ENCODE measurements at regions not wholly inside any gene's neighbourhood (a gene's known extent, or its start where the extent isn't known, plus 50 kb on each side); places are given as distances from the start of the nearest gene placed in this dataset.

DNA sequence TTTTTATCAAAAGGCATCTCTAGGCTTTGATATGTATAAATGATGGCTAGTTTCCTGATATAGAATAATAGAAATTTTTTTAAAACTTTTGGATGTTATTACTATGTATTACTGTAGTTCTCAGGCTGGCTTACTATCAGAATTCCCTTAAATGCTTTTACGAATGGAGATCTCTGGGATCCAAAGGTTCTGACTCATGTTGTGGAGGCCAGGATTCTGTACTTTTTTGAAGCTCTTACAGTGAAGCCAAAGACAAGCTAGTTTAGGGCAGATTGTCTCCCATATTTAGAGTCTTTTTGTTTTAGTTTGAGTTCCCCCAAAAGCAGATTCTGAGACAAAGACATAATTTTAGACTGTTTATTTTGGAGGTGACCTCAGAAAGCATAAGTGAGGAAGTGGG is 265.9 kb upstream of the SESN3 start:
- Mint-ChIP-seq H3K36me3 (no peaks in the 10 kb centered on the region), H3K9me3 (peaks cover 21% of the 10 kb centered on the region), H3K27me3 (ENCODE audit: low read depth) (no peaks in the 10 kb centered on the region), H3K27ac (no peak overlapping the region), H3K4me1 (peaks cover 23% of the 10 kb centered on the region), H3K4me3 (no peak overlapping the region)
- no peak for TF ChIP-seq CTCF (IDR thresholded peaks at IDR 0.05; ENCODE audit: unreplicated experiment)
- no peak for DNase-seq (ENCODE audit: low spot score in 2 of 2, unreplicated experiment in 2 of 2)

GRCh38 chr11:95495706-95496105 is 264.7 kb upstream of the SESN3 start:
- H3K4me3 Mint-ChIP-seq, result no peak overlapping the region
- DNase-seq (ENCODE audit: low spot score in 2 of 2, unreplicated experiment in 2 of 2), result no peak
- H3K9me3 Mint-ChIP-seq, result peaks cover 33% of the 10 kb centered on the region
- no peaks in the 10 kb centered on the region for H3K36me3 Mint-ChIP-seq
- H3K27me3 Mint-ChIP-seq (ENCODE audit: low read depth), result no peaks in the 10 kb centered on the region
- H3K4me1 Mint-ChIP-seq, result peaks cover 23% of the 10 kb centered on the region
- H3K27ac Mint-ChIP-seq, result no peak overlapping the region
- TF ChIP-seq CTCF (IDR thresholded peaks at IDR 0.05; ENCODE audit: unreplicated experiment), result no peak

DNA sequence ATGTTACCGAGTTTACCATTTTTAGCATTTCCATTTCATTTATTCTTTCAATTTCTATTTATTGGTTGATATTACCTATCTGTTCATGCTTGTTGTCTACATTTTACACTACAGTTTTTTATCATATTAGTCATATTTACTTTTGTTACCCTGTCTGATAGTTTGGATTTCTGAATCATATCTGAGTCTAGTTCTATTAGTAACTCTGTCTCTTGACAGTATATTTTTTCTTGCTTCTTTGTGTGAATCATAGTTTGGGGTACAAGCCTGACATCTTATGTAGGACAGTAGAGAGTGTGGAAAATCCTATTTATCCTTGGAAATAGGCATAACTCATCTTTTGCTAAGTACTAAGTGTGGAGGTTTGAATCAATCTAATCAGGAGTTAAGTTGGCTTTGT is 263.9 kb upstream of the SESN3 start:
- Mint-ChIP-seq H3K27ac (no peak overlapping the region), H3K4me1 (peaks cover 21% of the 10 kb centered on the region)
- no peak for DNase-seq (ENCODE audit: low spot score in 2 of 2, unreplicated experiment in 2 of 2)

DNA sequence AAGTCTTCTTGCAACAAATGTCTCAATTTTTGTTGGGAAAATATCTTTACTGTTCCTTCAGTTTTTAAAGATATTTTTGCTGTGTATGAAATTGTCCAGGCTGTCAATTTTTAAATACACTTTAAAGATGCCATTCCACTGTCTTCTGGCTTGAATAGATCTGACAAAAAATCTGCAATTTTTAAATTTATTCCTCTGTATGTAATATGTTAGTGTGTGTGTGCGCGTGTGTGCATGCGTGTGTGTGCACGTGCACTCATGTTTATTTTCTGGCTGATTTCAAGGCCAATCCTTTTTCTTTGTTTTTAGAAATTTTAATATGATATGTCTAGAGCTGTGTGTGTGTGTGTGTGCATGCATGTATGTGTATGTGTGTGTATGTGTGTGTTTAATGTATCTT is 263.2 kb upstream of the SESN3 start:
- Mint-ChIP-seq H3K4me1 (peaks cover 16% of the 10 kb centered on the region), H3K36me3 (peaks cover 4% of the 10 kb centered on the region), H3K9me3 (peaks cover 41% of the 10 kb centered on the region), H3K4me3 (no peak overlapping the region), H3K27me3 (ENCODE audit: low read depth) (no peaks in the 10 kb centered on the region), H3K27ac (no peak overlapping the region)
- TF ChIP-seq CTCF (IDR thresholded peaks at IDR 0.05; ENCODE audit: unreplicated experiment), result no peak
- DNase-seq (ENCODE audit: low spot score in 2 of 2, unreplicated experiment in 2 of 2), result no peak

More for the DNA sequence above, 263.9 kb upstream of the SESN3 start:
- no peak for TF ChIP-seq CTCF (IDR thresholded peaks at IDR 0.05; ENCODE audit: unreplicated experiment)
- no peak overlapping the region for H3K4me3 Mint-ChIP-seq
- H3K27me3 Mint-ChIP-seq (ENCODE audit: low read depth), result no peaks in the 10 kb centered on the region
- H3K9me3 Mint-ChIP-seq, result peaks cover 37% of the 10 kb centered on the region
- peaks cover 2% of the 10 kb centered on the region for H3K36me3 Mint-ChIP-seq

DNA sequence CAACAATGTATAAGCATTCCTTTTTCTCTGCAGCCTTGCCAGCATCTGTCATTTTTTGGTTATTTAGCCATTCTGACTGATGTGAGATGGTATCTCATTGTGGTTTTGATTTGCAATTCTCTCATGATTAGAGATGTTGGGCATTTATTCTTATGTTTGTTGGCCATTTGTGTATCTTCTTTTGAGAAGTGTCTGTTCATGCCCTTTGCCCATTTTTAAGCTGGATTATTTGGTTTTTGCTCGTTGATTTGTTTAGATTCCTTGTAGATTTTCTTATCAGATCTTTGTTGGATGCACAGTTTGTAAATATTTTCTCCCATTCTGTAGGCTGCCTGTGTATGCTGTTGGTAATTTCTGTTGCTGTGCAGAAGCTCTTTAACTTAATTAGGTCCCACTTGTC is 259.6 kb upstream of the SESN3 start:
- no peak overlapping the region for H3K27ac Mint-ChIP-seq
- H3K36me3 Mint-ChIP-seq, result peaks cover 4% of the 10 kb centered on the region
- H3K4me1 Mint-ChIP-seq, result peaks cover 5% of the 10 kb centered on the region
- DNase-seq (ENCODE audit: low spot score in 2 of 2, unreplicated experiment in 2 of 2), result no peak
- H3K4me3 Mint-ChIP-seq, result no peak overlapping the region
- no peak for TF ChIP-seq CTCF (IDR thresholded peaks at IDR 0.05; ENCODE audit: unreplicated experiment)
- H3K9me3 Mint-ChIP-seq, result peaks cover 44% of the 10 kb centered on the region
- no peaks in the 10 kb centered on the region for H3K27me3 Mint-ChIP-seq (ENCODE audit: low read depth)

DNA sequence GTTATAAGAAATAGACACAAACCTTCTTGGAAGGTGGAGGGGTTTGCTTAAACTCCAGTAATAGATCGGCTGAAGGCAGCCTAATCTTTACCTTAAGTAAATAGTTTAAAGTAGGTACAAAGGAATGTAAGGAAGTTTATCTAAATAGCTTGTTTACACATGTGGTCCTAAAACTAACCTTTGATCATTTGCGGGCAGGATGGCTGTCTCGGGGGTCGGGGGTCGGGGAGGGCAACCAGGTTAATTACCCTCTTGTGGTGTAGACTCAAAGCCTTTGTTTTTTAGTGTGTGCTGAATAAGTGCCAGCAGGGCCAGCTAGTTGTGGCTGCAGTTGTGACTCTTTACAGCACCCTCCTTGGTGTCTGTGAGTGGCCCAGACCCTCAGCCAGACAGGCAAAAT is 256.9 kb upstream of the SESN3 start:
- TF ChIP-seq CTCF (IDR thresholded peaks at IDR 0.05; ENCODE audit: unreplicated experiment), result no peak
- H3K4me1 Mint-ChIP-seq, result peaks cover 9% of the 10 kb centered on the region
- H3K27me3 Mint-ChIP-seq (ENCODE audit: low read depth), result no peaks in the 10 kb centered on the region

More for the DNA sequence above, 256.9 kb upstream of the SESN3 start:
- Mint-ChIP-seq H3K27ac (no peak overlapping the region), H3K36me3 (peaks cover 4% of the 10 kb centered on the region), H3K9me3 (peaks cover 30% of the 10 kb centered on the region), H3K4me3 (no peak overlapping the region)
- no peak for DNase-seq (ENCODE audit: low spot score in 2 of 2, unreplicated experiment in 2 of 2)
